ENCODE measurements at regions not wholly inside any gene's neighbourhood (a gene's known extent, or its start where the extent isn't known, plus 50 kb on each side); places are given as distances from the start of the nearest gene placed in this dataset.

DNA sequence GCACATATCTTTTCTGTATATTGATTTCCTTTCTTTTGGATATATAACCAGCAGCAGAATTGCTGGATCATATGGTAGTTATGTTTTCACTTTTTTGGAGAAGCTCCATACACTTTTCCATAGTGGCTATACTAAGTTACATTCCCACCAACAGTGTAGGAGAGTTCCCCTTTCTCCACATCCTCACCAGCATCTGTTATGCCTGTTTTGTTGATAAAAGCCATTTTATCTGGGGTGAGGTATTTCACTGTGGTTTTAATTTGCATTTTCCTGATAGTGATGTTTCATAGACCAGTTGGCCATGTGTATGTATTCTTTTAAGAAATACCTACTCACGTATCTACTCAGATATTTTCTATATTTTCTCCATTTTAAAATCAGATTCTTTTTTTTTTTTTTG lies 419.3 kb upstream of the FAT3 start:
- intact Hi-C loops (cut with micrococcal nuclease) (no loop called here), dilution Hi-C loops (cut with MboI; ENCODE audit: extremely low pct_ligation_motif_present, low sequenced_read_pairs) (no loop called here)
- H3K9me1 ChIP-seq (replicated peaks; ENCODE audit: control insufficient read depth, extremely low read depth, insufficient read depth, low read length), result no peaks in the 10 kb centered on the region
- ChIA-PET POLR2A (no interaction called here), CTCF (no interaction called here)
- no peak overlapping the region for H2AFZ ChIP-seq (ENCODE audit: low read depth, low read length)
- TF ChIP-seq EZH2 (IDR thresholded peaks at IDR 0.05; ENCODE audit: borderline replicate concordance, low read depth, low read length, severe bottlenecking) (no peak), MYC (IDR thresholded peaks at IDR 0.05; ENCODE audit: low read depth, low read length) (no peak), GATA2 (IDR thresholded peaks at IDR 0.05; ENCODE audit: insufficient read depth, insufficient read length, low read depth, low read length) (no peak), POLR2AphosphoS5 (IDR thresholded peaks at IDR 0.05; ENCODE audit: insufficient read depth, low read depth, low read length) (no peak), FOS (IDR thresholded peaks at IDR 0.05; ENCODE audit: borderline replicate concordance, insufficient read depth, low read length) (no peak), POLR2A (IDR thresholded peaks at IDR 0.05; ENCODE audit: low read depth, low read length) (no peak), JUN (IDR thresholded peaks at IDR 0.05; ENCODE audit: borderline replicate concordance, insufficient read depth, insufficient read length, low read depth) (no peak)
- TF ChIP-seq, protein P1, sequence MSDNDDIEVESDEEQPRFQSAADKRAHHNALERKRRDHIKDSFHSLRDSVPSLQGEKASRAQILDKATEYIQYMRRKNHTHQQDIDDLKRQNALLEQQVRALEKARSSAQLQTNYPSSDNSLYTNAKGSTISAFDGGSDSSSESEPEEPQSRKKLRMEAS (IDR thresholded peaks at IDR 0.05; ENCODE audit: insufficient read depth, insufficient read length), result no peak
- TF ChIP-seq, protein P2, sequence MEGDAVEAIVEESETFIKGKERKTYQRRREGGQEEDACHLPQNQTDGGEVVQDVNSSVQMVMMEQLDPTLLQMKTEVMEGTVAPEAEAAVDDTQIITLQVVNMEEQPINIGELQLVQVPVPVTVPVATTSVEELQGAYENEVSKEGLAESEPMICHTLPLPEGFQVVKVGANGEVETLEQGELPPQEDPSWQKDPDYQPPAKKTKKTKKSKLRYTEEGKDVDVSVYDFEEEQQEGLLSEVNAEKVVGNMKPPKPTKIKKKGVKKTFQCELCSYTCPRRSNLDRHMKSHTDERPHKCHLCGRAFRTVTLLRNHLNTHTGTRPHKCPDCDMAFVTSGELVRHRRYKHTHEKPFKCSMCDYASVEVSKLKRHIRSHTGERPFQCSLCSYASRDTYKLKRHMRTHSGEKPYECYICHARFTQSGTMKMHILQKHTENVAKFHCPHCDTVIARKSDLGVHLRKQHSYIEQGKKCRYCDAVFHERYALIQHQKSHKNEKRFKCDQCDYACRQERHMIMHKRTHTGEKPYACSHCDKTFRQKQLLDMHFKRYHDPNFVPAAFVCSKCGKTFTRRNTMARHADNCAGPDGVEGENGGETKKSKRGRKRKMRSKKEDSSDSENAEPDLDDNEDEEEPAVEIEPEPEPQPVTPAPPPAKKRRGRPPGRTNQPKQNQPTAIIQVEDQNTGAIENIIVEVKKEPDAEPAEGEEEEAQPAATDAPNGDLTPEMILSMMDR (IDR thresholded peaks at IDR 0.05; ENCODE audit: extremely low read depth in 1 of 2, insufficient read depth in 1 of 2, low read depth in 1 of 2, low read length in 2 of 2), result no peak
- no peak overlapping the region for H3K4me3 ChIP-seq (replicated peaks in 1 of 3; ENCODE audit: insufficient read depth in 1 of 3, low read depth in 1 of 3, low read length in 3 of 3)
- no TSS peak for BruUV-seq (replicated peaks)
- H3K79me2 ChIP-seq (ENCODE audit: control insufficient read depth, insufficient read depth, low read length), result no peaks in the 10 kb centered on the region
- H4K20me1 ChIP-seq (replicated peaks; ENCODE audit: control insufficient read depth, extremely low read depth, insufficient read depth, low read length), result no peaks in the 10 kb centered on the region
- FAIRE-seq, result no peak
- no peak overlapping the region for H3K4me2 ChIP-seq (ENCODE audit: insufficient read depth, low read length)
- H3K9ac ChIP-seq (replicated peaks; ENCODE audit: extremely low read depth, insufficient read depth, low read length), result no peak overlapping the region
- no peaks in the 10 kb centered on the region for H3K9me3 ChIP-seq (replicated peaks; ENCODE audit: control insufficient read depth, insufficient read depth, low read length)
- no peaks in the 10 kb centered on the region for H3K4me1 ChIP-seq (ENCODE audit: control insufficient read depth, extremely low read depth, insufficient read depth, low read length)
- H3K36me3 ChIP-seq (ENCODE audit: control insufficient read depth in 2 of 2, extremely low read depth in 1 of 2, insufficient read depth in 2 of 2, low read length in 2 of 2), result no peaks in the 10 kb centered on the region
- no peak for DNase-seq (ENCODE audit: low read depth, low spot score)
- H3K27me3 ChIP-seq (ENCODE audit: control insufficient read depth in 2 of 2, insufficient read depth in 2 of 2, low read length in 2 of 2), result no peaks in the 10 kb centered on the region
- no peak overlapping the region for H3K27ac ChIP-seq (ENCODE audit: insufficient read depth, low read depth, low read length)

All from endothelial cell of umbilical vein (primary cell).